B cell (primary cell): ENCODE measurements at regions not wholly inside any gene's neighbourhood (a gene's known extent, or its start where the extent isn't known, plus 50 kb on each side); places are given as distances from the start of the nearest gene placed in this dataset.

Experiments used
- ATAC-seq: fragments of 200-7000 bp; cut with Tn5 transposase; one replicate; pipeline ENCODE4 v1.10.0; 2021; ENCODE audit warnings: low read depth, mild to moderate bottlenecking, moderate number of reproducible peaks, moderate library complexity
- CTCF ChIA-PET: fragments of 350-600 bp; sonication (Branson Sonifier 250); formaldehyde crosslinking; loops from one replicate; lab custom pipeline; 2021; ENCODE audit warnings: antibody characterized with exemption, inconsistent platforms; lab: Charles Lee
- POLR2A ChIA-PET: fragments of 350-600 bp; sonication (Branson Sonifier 250); formaldehyde crosslinking; loops from one replicate; lab custom pipeline; 2021; ENCODE audit warnings: antibody characterized with exemption; lab: Charles Lee
- DNase-seq: peaks from one replicate; pipeline ENCODE4 v3.0.0; 2013
- H2AFZ ChIP-seq: 2 replicates; pipeline ENCODE4 v1.6.1; 2012; ENCODE audit warnings: mild to moderate bottlenecking, low read depth, low read length; ENCODE audit not compliant: insufficient read depth, poor library complexity, severe bottlenecking
- H3K27ac ChIP-seq, 2 donors: 1 replicate in 1 of 2; 2 replicates in 1 of 2; pipeline ENCODE4 v1.5.1; 2012 to 2013; ENCODE audit warnings: low read length in 2 of 2, mild to moderate bottlenecking in 2 of 2, moderate library complexity in 1 of 2
- H3K27me3 ChIP-seq, 4 experiments: fragments of 200-600 bp in 1 of 4; sonication (generic) in 1 of 4; replicated peaks in 1 of 4; 1 replicate in 2 of 4; 2 replicates in 2 of 4; pipeline versions ENCODE4 v1.6.1 to v1.7.0; 2013 to 2016; ENCODE audit warnings: low read length in 3 of 4, mild to moderate bottlenecking in 2 of 4, mixed read lengths in 1 of 4, moderate library complexity in 1 of 4; ENCODE audit not compliant: insufficient read depth in 4 of 4, control insufficient read depth in 3 of 4; ENCODE audit errors: control extremely low read depth in 1 of 4
- H3K36me3 ChIP-seq, 2 experiments: replicated peaks in 1 of 2; 1 replicate in 1 of 2; 2 replicates in 1 of 2; pipeline versions ENCODE4 v1.6.1 to v1.7.1; 2013; ENCODE audit warnings: low read length in 1 of 2; ENCODE audit not compliant: insufficient read depth in 2 of 2, control insufficient read depth in 1 of 2; ENCODE audit errors: control extremely low read depth in 1 of 2, extremely low read depth in 1 of 2
- H3K4me1 ChIP-seq, 2 donors: fragments of 200-600 bp in 1 of 2; sonication (generic) in 1 of 2; 1 replicate in 1 of 2; 2 replicates in 1 of 2; pipeline versions ENCODE4 v1.5.1 to v1.6.1; 2013 to 2017; ENCODE audit warnings: low read length in 2 of 2; ENCODE audit not compliant: control insufficient read depth in 2 of 2, insufficient read depth in 2 of 2
- H3K4me2 ChIP-seq: replicated peaks from 2 replicates; pipeline ENCODE3; 2012; ENCODE audit warnings: mild to moderate bottlenecking, low read depth, low read length; ENCODE audit not compliant: poor library complexity, severe bottlenecking
- H3K4me3 ChIP-seq, 5 experiments: fragments of 200-600 bp in 1 of 5; sonication (generic) in 1 of 5; 1 replicate in 3 of 5; 2 replicates in 2 of 5; pipeline versions ENCODE4 v1.5.1 to v1.7.0; 2011 to 2016; ENCODE audit warnings: low read length in 4 of 5, mild to moderate bottlenecking in 4 of 5, low read depth in 2 of 5, control low read depth in 1 of 5, moderate library complexity in 1 of 5; ENCODE audit not compliant: insufficient read depth in 1 of 5; ENCODE audit errors: control extremely low read depth in 1 of 5, extremely low read depth in 1 of 5
- H3K79me2 ChIP-seq: fragments of 200-600 bp; sonication (generic); one replicate; pipeline ENCODE4 v1.6.0; 2016; ENCODE audit warnings: low read length; ENCODE audit not compliant: control insufficient read depth, insufficient read depth
- H3K9ac ChIP-seq: fragments of 200-600 bp; sonication (generic); 2 replicates; pipeline ENCODE4 v1.6.1; 2017; ENCODE audit warnings: mild to moderate bottlenecking, low read length, moderate library complexity
- H3K9me3 ChIP-seq, 3 donors: one replicate each; pipeline versions ENCODE4 v1.6.1 to v1.7.1; 2013; ENCODE audit warnings: low read length in 2 of 3; ENCODE audit not compliant: control insufficient read depth in 2 of 3, insufficient read depth in 1 of 3; ENCODE audit errors: control extremely low read depth in 1 of 3
- H4K20me1 ChIP-seq: 2 replicates; pipeline ENCODE4 v1.6.0; 2012; ENCODE audit warnings: mild to moderate bottlenecking, low read length; ENCODE audit not compliant: insufficient read depth, control insufficient read depth, poor library complexity, severe bottlenecking
- H3K27ac Mint-ChIP-seq: one replicate; pipeline ENCODE4 v1.8.0; 2021; ENCODE audit warnings: mixed read lengths
- H3K27me3 Mint-ChIP-seq: one replicate; pipeline ENCODE4 v1.8.0; 2021; ENCODE audit warnings: mixed read lengths
- H3K4me1 Mint-ChIP-seq: one replicate; pipeline ENCODE4 v1.8.0; 2021; ENCODE audit warnings: mixed read lengths
- H3K4me3 Mint-ChIP-seq: one replicate; pipeline ENCODE4 v1.8.0; 2021; ENCODE audit warnings: mixed read lengths
- H3K9me3 Mint-ChIP-seq: one replicate; pipeline ENCODE4 v1.8.0; 2022; ENCODE audit warnings: mixed read lengths; ENCODE audit not compliant: insufficient read depth
- EZH2 ChIP-seq: IDR thresholded peaks from 2 replicates; pipeline ENCODE4 v1.6.1; 2012; ENCODE audit warnings: borderline replicate concordance, low read depth, mild to moderate bottlenecking, moderate library complexity, low read length; ENCODE audit not compliant: insufficient read depth, poor library complexity, severe bottlenecking
- WGBS: methylation state at CpG from one replicate; pipeline ENCODE4 v1.1.5; 2013; ENCODE audit warnings: missing lambda C conversion rate; ENCODE audit not compliant: insufficient coverage; 5-methylcytosine and 5-hydroxymethylcytosine counted together
- intact Hi-C: fragments of 100-400 bp; cut with micrococcal nuclease; formaldehyde crosslinking; loops from one replicate; pipeline ENCODE4 v1.10.0; 2022
- TF ChIP-seq, protein P1 (sequence below): fragments of 200-600 bp; IDR thresholded peaks from one replicate; pipeline ENCODE4 v1.8.0; 2022; ENCODE audit warnings: antibody characterized with exemption, mild to moderate bottlenecking

DNA sequence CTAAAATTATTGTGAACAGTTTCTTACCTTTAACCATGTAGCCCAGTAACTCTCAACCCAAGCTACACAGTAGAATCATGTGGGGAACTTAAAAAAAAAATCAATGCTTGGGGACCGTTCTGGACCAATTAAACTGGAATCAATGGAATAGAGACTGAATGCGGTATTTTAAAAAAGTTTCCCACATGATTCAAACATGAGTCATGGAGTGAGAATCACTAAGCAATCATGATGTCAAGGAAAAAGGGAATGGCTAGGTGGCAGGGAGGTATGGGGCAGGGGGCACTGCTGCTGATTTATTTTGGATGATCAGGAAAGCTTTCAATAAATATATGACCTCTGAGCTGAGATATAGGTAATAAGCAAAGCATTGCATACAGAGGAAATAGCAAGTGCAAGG is 250.5 kb upstream of the RORA start:
- no peak overlapping the region for H3K27ac ChIP-seq
- peaks cover 6% of the 10 kb centered on the region for H3K27me3 Mint-ChIP-seq
- H4K20me1 ChIP-seq: no peaks in the 10 kb centered on the region
- no peaks in the 10 kb centered on the region for H3K4me1 Mint-ChIP-seq
- WGBS: 100% methylated on average over 1 of the region's 2 CpGs
- H3K9ac ChIP-seq: no peak overlapping the region
- H3K79me2 ChIP-seq: no peaks in the 10 kb centered on the region
- H3K27me3 ChIP-seq: no peaks in the 10 kb centered on the region
- no peak overlapping the region for H3K4me3 Mint-ChIP-seq
- TF ChIP-seq, protein P1, sequence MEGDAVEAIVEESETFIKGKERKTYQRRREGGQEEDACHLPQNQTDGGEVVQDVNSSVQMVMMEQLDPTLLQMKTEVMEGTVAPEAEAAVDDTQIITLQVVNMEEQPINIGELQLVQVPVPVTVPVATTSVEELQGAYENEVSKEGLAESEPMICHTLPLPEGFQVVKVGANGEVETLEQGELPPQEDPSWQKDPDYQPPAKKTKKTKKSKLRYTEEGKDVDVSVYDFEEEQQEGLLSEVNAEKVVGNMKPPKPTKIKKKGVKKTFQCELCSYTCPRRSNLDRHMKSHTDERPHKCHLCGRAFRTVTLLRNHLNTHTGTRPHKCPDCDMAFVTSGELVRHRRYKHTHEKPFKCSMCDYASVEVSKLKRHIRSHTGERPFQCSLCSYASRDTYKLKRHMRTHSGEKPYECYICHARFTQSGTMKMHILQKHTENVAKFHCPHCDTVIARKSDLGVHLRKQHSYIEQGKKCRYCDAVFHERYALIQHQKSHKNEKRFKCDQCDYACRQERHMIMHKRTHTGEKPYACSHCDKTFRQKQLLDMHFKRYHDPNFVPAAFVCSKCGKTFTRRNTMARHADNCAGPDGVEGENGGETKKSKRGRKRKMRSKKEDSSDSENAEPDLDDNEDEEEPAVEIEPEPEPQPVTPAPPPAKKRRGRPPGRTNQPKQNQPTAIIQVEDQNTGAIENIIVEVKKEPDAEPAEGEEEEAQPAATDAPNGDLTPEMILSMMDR: no peak
- no peak for TF ChIP-seq EZH2
- H3K4me2 ChIP-seq: no peak overlapping the region
- no peak overlapping the region for H2AFZ ChIP-seq
- no peaks in the 10 kb centered on the region for H3K9me3 ChIP-seq
- no peaks in the 10 kb centered on the region for H3K9me3 Mint-ChIP-seq
- no peak overlapping the region for H3K4me3 ChIP-seq
- no peaks in the 10 kb centered on the region for H3K36me3 ChIP-seq
- H3K4me1 ChIP-seq: no peaks in the 10 kb centered on the region
- no peak for ATAC-seq
- H3K27ac Mint-ChIP-seq: no peak overlapping the region
- ChIA-PET CTCF (no interaction called here), POLR2A (no interaction called here)
- intact Hi-C loops: no loop called here
- no peak for DNase-seq

DNA sequence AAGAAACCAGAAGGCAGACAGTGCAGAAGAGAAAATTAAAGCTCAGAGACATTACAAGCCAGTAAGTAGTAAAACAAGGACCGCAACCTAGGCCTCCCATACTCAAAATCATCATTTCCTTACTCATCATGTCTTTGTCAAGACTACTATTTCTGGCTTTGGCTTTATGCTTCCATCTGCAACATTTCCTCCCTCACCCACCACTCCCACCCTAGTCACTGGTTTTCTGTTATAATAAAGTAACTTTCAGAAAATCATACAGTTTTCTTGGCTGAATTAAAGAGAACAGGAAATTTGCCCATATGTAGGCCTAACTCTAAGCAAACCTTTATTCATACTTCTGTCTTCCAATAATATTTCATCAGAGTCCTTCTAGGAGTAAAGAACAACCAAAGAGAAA is 247.6 kb upstream of the RORA start:
- no peak overlapping the region for H3K9ac ChIP-seq
- no peak overlapping the region for H3K4me3 ChIP-seq
- no peaks in the 10 kb centered on the region for H3K9me3 ChIP-seq
- H3K4me2 ChIP-seq: no peak overlapping the region
- H3K27me3 ChIP-seq: no peaks in the 10 kb centered on the region
- 38% methylated on average over 1 of the region's 1 CpG for WGBS
- H3K79me2 ChIP-seq: no peaks in the 10 kb centered on the region
- ATAC-seq (no peak), DNase-seq (no peak)
- H3K4me1 Mint-ChIP-seq: no peaks in the 10 kb centered on the region
- H4K20me1 ChIP-seq: no peaks in the 10 kb centered on the region
- H3K36me3 ChIP-seq: no peaks in the 10 kb centered on the region
- H2AFZ ChIP-seq: no peak overlapping the region
- no peak for TF ChIP-seq EZH2
- TF ChIP-seq, protein P1: no peak
- H3K9me3 Mint-ChIP-seq: no peaks in the 10 kb centered on the region
- intact Hi-C loops: no loop called here
- ChIA-PET POLR2A (no interaction called here), CTCF (no interaction called here)
- peaks cover 16% of the 10 kb centered on the region for H3K27me3 Mint-ChIP-seq
- H3K4me3 Mint-ChIP-seq: no peak overlapping the region
- no peak overlapping the region for H3K27ac Mint-ChIP-seq
- no peak overlapping the region for H3K27ac ChIP-seq
- no peaks in the 10 kb centered on the region for H3K4me1 ChIP-seq
